Bronchial epithelial cell (primary cell): ENCODE measurements at regions not wholly inside any gene's neighbourhood (a gene's known extent, or its start where the extent isn't known, plus 50 kb on each side); places are given as distances from the start of the nearest gene placed in this dataset.

Experiments used
- DNase-seq: peaks from one replicate; pipeline ENCODE4 v3.0.0-alpha.2; 2010; ENCODE audit warnings: low read depth
- FAIRE-seq: peaks from 2 replicates; lab custom pipeline; 2011; peaks lifted over from hg19 to GRCh38; lab: Jason Lieb, UNC
- H3K27me3 ChIP-seq: 2 replicates; pipeline ENCODE4 v1.5.1; 2011; ENCODE audit warnings: low read length; ENCODE audit not compliant: control insufficient read depth, insufficient read depth
- H3K36me3 ChIP-seq: 2 replicates; pipeline ENCODE4 v1.5.1; 2011; ENCODE audit warnings: low read length; ENCODE audit not compliant: control insufficient read depth, insufficient read depth
- H3K4me3 ChIP-seq: 2 replicates; pipeline ENCODE4 v1.5.1; 2011; ENCODE audit warnings: mild to moderate bottlenecking, low read depth, low read length, control low read depth
- TF ChIP-seq, protein P1 (sequence below): IDR thresholded peaks from 2 replicates; pipeline ENCODE4 v1.5.1; 2011; ENCODE audit warnings: mild to moderate bottlenecking, moderate library complexity, low read length, control low read depth, inconsistent platforms; ENCODE audit not compliant: insufficient read depth, severe bottlenecking

DNA sequence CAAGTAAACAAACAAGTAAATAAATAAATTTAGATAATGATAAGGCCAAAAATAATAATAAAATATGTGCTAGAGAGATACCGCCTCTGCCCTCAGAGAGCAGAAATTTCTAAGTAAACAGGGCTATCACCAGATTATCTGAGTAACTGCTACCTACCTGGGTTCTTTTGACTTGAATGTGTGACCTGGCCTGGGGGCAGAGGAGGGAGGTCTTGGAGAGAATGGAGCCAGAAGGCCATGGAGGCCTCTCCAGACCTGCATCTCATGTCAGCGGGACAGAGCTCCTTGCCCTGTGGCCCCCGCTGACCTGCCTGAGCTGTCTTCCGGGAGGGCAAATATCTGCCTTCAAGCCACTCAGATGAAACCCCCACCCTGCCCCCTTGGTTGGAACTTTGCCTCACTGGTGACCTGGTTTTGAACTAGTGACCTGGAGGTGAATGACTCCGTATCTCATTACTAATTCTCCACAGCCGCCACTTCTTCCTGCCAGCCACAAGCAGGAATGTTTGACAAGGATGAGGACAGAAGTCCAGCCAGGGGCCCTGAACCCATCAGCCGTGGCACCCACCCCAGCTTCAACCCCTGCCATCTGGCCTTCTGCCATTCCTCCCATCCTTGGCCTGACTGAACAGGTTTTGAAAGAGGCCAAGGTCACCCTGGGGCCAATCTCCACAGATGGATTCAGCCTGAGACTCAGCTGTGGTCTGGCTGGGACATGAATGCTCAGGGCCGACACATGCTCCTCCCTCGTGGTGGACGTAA, 86.8 kb upstream of the PARP11 start:
- H3K4me3 ChIP-seq: no peak overlapping the region
- no peak for FAIRE-seq
- TF ChIP-seq, protein P1, sequence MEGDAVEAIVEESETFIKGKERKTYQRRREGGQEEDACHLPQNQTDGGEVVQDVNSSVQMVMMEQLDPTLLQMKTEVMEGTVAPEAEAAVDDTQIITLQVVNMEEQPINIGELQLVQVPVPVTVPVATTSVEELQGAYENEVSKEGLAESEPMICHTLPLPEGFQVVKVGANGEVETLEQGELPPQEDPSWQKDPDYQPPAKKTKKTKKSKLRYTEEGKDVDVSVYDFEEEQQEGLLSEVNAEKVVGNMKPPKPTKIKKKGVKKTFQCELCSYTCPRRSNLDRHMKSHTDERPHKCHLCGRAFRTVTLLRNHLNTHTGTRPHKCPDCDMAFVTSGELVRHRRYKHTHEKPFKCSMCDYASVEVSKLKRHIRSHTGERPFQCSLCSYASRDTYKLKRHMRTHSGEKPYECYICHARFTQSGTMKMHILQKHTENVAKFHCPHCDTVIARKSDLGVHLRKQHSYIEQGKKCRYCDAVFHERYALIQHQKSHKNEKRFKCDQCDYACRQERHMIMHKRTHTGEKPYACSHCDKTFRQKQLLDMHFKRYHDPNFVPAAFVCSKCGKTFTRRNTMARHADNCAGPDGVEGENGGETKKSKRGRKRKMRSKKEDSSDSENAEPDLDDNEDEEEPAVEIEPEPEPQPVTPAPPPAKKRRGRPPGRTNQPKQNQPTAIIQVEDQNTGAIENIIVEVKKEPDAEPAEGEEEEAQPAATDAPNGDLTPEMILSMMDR: no peak

DNA sequence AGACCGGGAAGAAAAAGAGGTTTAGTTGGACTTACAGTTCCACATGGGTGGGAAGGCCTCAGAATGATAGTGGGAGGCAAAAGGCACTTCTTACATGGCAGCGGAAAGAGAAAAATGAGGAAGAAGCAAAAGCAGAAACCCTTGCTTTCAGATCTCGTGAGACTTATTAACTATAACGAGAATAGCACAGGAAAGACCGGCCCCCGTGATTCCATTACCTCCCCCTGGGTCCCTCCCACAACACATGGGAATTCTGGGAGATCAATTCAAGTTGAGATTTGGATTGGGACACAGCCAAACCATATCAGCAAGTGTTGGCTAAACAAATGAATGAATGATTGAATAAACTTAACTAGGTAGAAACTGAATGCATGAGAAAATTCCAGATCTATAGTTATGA, 85.3 kb upstream of the PARP11 start:
- Histone ChIP-seq H3K36me3 (no peaks in the 10 kb centered on the region), H3K27me3 (no peaks in the 10 kb centered on the region), H3K4me3 (no peak overlapping the region)
- FAIRE-seq: no peak
- DNase-seq: no peak
- TF ChIP-seq, protein P1: no peak

More for the DNA sequence above, 86.8 kb upstream of the PARP11 start:
- no peaks in the 10 kb centered on the region for H3K27me3 ChIP-seq
- H3K36me3 ChIP-seq: no peaks in the 10 kb centered on the region
- DNase-seq: no peak

DNA sequence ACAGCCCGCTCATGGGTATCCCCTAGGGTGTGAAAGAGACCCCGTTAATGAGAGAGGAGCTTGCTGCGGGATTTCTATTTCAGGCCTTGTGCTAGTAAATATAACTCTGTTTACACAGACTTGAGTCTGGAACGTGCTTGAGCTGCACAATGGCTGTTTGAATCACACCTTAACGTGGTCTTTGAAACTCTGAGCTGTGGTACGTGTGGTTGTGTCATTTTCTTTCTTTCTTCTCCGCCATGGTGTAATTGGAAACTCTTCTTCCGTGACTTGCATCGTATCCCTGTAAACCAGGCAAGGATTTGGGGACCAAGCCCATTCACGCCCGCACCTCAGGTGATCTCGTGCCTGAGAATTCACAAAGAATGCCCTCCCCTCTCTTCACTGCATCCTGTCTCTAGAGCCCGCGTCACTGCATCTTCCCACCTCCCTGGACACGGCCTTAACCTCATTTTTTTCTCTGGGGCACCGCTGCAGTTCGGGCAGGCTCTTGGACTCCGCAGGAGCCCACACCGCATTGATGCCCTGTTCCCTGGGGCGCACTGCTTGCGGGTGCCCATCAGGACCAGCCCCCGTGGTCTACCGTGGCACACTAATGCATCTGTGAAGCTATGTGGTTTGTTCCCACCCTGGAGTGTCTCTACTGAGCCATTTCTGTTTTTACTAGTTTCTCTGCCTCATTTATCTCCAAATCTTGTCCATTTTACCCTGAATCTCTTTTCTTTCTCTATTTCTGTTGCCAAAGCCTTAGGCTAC, 78.4 kb upstream of the PARP11 start:
- FAIRE-seq: no peak
- H3K36me3 ChIP-seq: no peaks in the 10 kb centered on the region
- no peaks in the 10 kb centered on the region for H3K27me3 ChIP-seq
- TF ChIP-seq, protein P1: no peak
- no peak overlapping the region for H3K4me3 ChIP-seq
- DNase-seq: peak; percentile 45

DNA sequence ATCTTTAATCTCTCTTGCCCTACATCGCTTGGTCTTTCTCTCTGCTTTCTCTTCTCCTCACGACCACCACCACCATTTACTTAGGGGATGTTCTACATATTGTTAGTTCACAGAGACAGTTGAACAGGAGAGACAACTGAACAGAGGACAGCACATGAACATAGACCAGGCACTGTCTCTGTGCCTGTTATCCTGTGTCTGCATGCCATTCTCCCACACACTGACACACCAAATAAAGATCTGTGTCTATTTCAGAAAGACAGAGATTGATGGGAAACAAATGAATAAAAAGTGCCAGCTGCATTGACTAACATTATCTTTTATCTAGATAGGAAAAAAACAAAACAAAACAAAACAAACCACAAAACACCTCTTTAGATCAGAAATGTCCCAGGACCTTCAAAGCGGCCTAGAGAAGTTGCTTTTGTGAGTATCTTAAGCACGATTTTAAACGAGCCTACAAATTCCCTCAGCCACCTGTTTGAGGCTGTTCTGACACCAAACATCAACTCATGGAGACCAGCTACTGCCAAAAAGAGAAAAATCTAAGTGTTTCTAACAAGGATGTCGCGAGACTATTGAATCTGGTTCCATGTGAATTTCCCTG, 77.6 kb upstream of the PARP11 start:
- TF ChIP-seq, protein P1: no peak
- no peaks in the 10 kb centered on the region for H3K27me3 ChIP-seq
- DNase-seq (no peak), FAIRE-seq (peak; percentile 43)
- no peaks in the 10 kb centered on the region for H3K36me3 ChIP-seq
- no peak overlapping the region for H3K4me3 ChIP-seq

DNA sequence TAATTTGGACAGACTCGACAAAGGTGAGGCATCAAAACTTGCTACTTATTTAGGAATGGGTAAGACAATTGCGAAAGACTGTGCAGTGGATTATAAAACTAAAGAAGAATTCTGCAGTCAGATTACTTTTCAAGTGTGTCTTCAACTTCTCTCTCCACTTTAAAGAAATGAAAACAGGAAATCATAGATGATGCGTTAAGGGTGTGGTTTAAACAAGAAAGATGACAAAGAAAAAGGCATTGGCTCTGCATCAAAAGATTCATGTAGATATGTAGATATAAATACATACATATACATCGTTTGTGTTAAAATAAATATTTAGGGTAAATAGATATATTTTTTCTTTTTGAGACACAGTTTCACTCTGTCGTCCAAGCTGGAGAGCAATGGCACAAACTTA, 74.6 kb upstream of the PARP11 start:
- TF ChIP-seq, protein P1: no peak
- Histone ChIP-seq H3K4me3 (no peak overlapping the region), H3K36me3 (no peaks in the 10 kb centered on the region), H3K27me3 (no peaks in the 10 kb centered on the region)
- DNase-seq: peak; percentile 72
- no peak for FAIRE-seq
